Osteocyte (in vitro differentiated cells): ENCODE measurements at regions not wholly inside any gene's neighbourhood (a gene's known extent, or its start where the extent isn't known, plus 50 kb on each side); places are given as distances from the start of the nearest gene placed in this dataset.

Experiments
- DNase-seq: peaks from one replicate; pipeline ENCODE4 v3.0.0; 2021; ENCODE audit warnings: mixed read lengths; ENCODE audit not compliant: unreplicated experiment; ENCODE audit errors: extremely low spot score
- H3K27ac Mint-ChIP-seq: one replicate; pipeline ENCODE4 v1.8.0; 2021; ENCODE audit warnings: mild to moderate bottlenecking, mixed read lengths; ENCODE audit not compliant: unreplicated experiment
- H3K27me3 Mint-ChIP-seq: one replicate; pipeline ENCODE4 v1.8.0; 2021; ENCODE audit warnings: mixed read lengths; ENCODE audit not compliant: unreplicated experiment
- H3K36me3 Mint-ChIP-seq: one replicate; pipeline ENCODE4 v1.8.0; 2021; ENCODE audit warnings: mixed read lengths; ENCODE audit not compliant: unreplicated experiment
- H3K4me1 Mint-ChIP-seq: one replicate; pipeline ENCODE4 v1.8.0; 2021; ENCODE audit warnings: mixed read lengths; ENCODE audit not compliant: unreplicated experiment
- H3K4me3 Mint-ChIP-seq: one replicate; pipeline ENCODE4 v1.8.0; 2021; ENCODE audit warnings: mild to moderate bottlenecking, moderate library complexity, mixed read lengths; ENCODE audit not compliant: unreplicated experiment
- H3K9me3 Mint-ChIP-seq: one replicate; pipeline ENCODE4 v1.8.0; 2021; ENCODE audit warnings: mixed read lengths; ENCODE audit not compliant: unreplicated experiment
- TF ChIP-seq, protein P1 (sequence below): fragments of 200-600 bp; sonication (generic); IDR thresholded peaks from 2 replicates; pipeline ENCODE4 v1.5.0; 2021; ENCODE audit warnings: antibody characterized with exemption, mild to moderate bottlenecking, moderate library complexity

- H3K27me3 Mint-ChIP-seq: no peaks in the 10 kb centered on the region
- no peak for DNase-seq
- H3K36me3 Mint-ChIP-seq: no peaks in the 10 kb centered on the region
- H3K4me3 Mint-ChIP-seq: no peak overlapping the region
- TF ChIP-seq, protein P1, sequence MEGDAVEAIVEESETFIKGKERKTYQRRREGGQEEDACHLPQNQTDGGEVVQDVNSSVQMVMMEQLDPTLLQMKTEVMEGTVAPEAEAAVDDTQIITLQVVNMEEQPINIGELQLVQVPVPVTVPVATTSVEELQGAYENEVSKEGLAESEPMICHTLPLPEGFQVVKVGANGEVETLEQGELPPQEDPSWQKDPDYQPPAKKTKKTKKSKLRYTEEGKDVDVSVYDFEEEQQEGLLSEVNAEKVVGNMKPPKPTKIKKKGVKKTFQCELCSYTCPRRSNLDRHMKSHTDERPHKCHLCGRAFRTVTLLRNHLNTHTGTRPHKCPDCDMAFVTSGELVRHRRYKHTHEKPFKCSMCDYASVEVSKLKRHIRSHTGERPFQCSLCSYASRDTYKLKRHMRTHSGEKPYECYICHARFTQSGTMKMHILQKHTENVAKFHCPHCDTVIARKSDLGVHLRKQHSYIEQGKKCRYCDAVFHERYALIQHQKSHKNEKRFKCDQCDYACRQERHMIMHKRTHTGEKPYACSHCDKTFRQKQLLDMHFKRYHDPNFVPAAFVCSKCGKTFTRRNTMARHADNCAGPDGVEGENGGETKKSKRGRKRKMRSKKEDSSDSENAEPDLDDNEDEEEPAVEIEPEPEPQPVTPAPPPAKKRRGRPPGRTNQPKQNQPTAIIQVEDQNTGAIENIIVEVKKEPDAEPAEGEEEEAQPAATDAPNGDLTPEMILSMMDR: no peak
- peaks cover 32% of the 10 kb centered on the region for H3K4me1 Mint-ChIP-seq
- H3K9me3 Mint-ChIP-seq: peaks cover 9% of the 10 kb centered on the region
- peak overlapping the region; percentile 29 for H3K27ac Mint-ChIP-seq
These were observed 262.3 kb downstream of the TAF11L14 start for GRCh38 chr5:17896605-17897004.

- no peaks in the 10 kb centered on the region for H3K27me3 Mint-ChIP-seq
- peaks cover 32% of the 10 kb centered on the region for H3K4me1 Mint-ChIP-seq
- peak overlapping the region; percentile 8 for H3K27ac Mint-ChIP-seq
- H3K9me3 Mint-ChIP-seq: peaks cover 12% of the 10 kb centered on the region
- no peak for DNase-seq
- no peaks in the 10 kb centered on the region for H3K36me3 Mint-ChIP-seq
- TF ChIP-seq, protein P1: no peak
- no peak overlapping the region for H3K4me3 Mint-ChIP-seq
These were observed 263.5 kb downstream of the TAF11L14 start for GRCh38 chr5:17897776-17898175.

DNA sequence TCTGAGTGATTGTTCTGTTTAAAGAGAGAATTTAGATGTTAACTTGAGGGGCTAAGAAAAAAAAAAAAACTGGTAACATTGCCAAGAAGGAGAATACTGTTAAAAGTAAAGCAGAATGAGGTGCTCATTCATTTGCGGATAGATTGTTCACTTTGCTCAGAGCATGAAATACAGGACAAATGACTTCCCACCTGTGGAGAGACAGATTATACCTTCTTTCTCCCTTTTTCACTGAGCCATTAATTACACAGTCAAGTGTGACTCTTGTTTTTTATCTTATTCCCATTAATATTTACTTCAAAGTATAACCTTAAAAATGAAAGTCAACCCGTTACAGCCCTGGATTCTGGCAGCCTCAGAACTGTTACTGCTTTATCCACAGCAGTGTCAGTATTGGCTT is 264.5 kb downstream of the TAF11L14 start:
- H3K4me3 Mint-ChIP-seq: no peak overlapping the region
- peaks cover 32% of the 10 kb centered on the region for H3K4me1 Mint-ChIP-seq
- H3K27ac Mint-ChIP-seq: no peak overlapping the region
- no peak for DNase-seq
- no peaks in the 10 kb centered on the region for H3K36me3 Mint-ChIP-seq
- no peaks in the 10 kb centered on the region for H3K27me3 Mint-ChIP-seq
- H3K9me3 Mint-ChIP-seq: peaks cover 12% of the 10 kb centered on the region
- TF ChIP-seq, protein P1: no peak

DNA sequence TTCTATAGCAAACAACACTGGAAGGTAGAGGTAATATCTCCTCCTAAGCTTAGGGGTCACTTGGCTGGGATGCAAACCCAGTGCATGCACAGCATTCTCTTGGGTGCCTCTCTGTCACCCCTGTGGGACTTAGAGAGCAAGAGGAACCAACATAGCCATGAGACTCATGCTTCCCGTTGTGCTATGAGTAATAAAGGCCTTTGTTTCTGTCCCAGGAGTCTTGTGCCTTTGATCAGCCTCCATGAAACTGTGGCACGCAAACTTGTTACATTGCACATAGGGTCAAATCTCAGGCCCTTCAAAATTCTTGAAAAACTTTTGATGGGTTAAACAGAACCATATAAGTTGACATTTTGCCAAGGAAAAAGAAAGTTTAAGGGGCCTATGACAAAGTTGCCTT is 272.8 kb downstream of the TAF11L14 start:
- no peak for DNase-seq
- Mint-ChIP-seq H3K36me3 (peaks cover 4% of the 10 kb centered on the region), H3K27me3 (no peaks in the 10 kb centered on the region), H3K27ac (no peak overlapping the region), H3K9me3 (peaks cover 9% of the 10 kb centered on the region), H3K4me3 (no peak overlapping the region), H3K4me1 (peaks cover 11% of the 10 kb centered on the region)
- TF ChIP-seq, protein P1: no peak

GRCh38 chr5:17910318-17910717 is 276.1 kb downstream of the TAF11L14 start:
- DNase-seq: no peak

More at GRCh38 chr5:17910318-17910717, 276.1 kb downstream of the TAF11L14 start:
- H3K27ac Mint-ChIP-seq: no peak overlapping the region
- TF ChIP-seq, protein P1: no peak
- H3K27me3 Mint-ChIP-seq: no peaks in the 10 kb centered on the region
- peaks cover 11% of the 10 kb centered on the region for H3K4me1 Mint-ChIP-seq
- H3K4me3 Mint-ChIP-seq: no peak overlapping the region
- H3K9me3 Mint-ChIP-seq: no peaks in the 10 kb centered on the region
- no peaks in the 10 kb centered on the region for H3K36me3 Mint-ChIP-seq
